Stimulated activated naive CD8-positive, alpha-beta T cell treated with anti-CD3 and anti-CD28 coated beads, Interleukin-15, amount 100 ng/mL, for 72 hours (primary cell): ENCODE measurements at regions not wholly inside any gene's neighbourhood (a gene's known extent, or its start where the extent isn't known, plus 50 kb on each side); places are given as distances from the start of the nearest gene placed in this dataset.

Experiments used
- ATAC-seq: fragments of 150-1000 bp; cut with Tn5 transposase; 2 replicates; pipeline ENCODE4 v1.10.0; 2021; ENCODE audit warnings: mild to moderate bottlenecking, moderate library complexity
- DNase-seq, 2 donors: peaks; one replicate each; pipeline ENCODE4 v3.0.0; 2021 to 2022
- H3K27ac Mint-ChIP-seq, 2 donors: one replicate each; pipeline ENCODE4 v1.8.0; 2022; ENCODE audit warnings: mild to moderate bottlenecking in 2 of 2, mixed read lengths in 2 of 2, moderate library complexity in 2 of 2
- H3K27me3 Mint-ChIP-seq: one replicate; pipeline ENCODE4 v1.8.0; 2022; ENCODE audit warnings: mixed read lengths
- H3K4me1 Mint-ChIP-seq: one replicate; pipeline ENCODE4 v1.8.0; 2022; ENCODE audit warnings: mild to moderate bottlenecking, mixed read lengths
- H3K4me3 Mint-ChIP-seq, 2 donors: one replicate each; pipeline ENCODE4 v1.8.0; 2022; ENCODE audit warnings: mild to moderate bottlenecking in 2 of 2, mixed read lengths in 2 of 2, moderate library complexity in 1 of 2
- H3K9me3 Mint-ChIP-seq, 2 donors: one replicate each; pipeline ENCODE4 v1.8.0; 2022; ENCODE audit warnings: mixed read lengths in 2 of 2

- Mint-ChIP-seq H3K27me3 (no peaks in the 10 kb centered on the region), H3K27ac (no peak overlapping the region), H3K4me1 (no peaks in the 10 kb centered on the region), H3K4me3 (no peak overlapping the region), H3K9me3 (no peaks in the 10 kb centered on the region)
- DNase-seq (no peak), ATAC-seq (no peak)
Measured at GRCh38 chr4:111788099-111788498, 357.2 kb upstream of the FAM241A start.

- no peak for DNase-seq
- Mint-ChIP-seq H3K4me1 (no peaks in the 10 kb centered on the region), H3K4me3 (no peak overlapping the region), H3K27me3 (no peaks in the 10 kb centered on the region), H3K27ac (no peak overlapping the region), H3K9me3 (no peaks in the 10 kb centered on the region)
- no peak for ATAC-seq
Measured at GRCh38 chr4:111789901-111790640, 355.2 kb upstream of the FAM241A start.

- H3K4me1 Mint-ChIP-seq = no peaks in the 10 kb centered on the region
Measured at GRCh38 chr4:111792632-111793031, 352.6 kb upstream of the FAM241A start.

DNA sequence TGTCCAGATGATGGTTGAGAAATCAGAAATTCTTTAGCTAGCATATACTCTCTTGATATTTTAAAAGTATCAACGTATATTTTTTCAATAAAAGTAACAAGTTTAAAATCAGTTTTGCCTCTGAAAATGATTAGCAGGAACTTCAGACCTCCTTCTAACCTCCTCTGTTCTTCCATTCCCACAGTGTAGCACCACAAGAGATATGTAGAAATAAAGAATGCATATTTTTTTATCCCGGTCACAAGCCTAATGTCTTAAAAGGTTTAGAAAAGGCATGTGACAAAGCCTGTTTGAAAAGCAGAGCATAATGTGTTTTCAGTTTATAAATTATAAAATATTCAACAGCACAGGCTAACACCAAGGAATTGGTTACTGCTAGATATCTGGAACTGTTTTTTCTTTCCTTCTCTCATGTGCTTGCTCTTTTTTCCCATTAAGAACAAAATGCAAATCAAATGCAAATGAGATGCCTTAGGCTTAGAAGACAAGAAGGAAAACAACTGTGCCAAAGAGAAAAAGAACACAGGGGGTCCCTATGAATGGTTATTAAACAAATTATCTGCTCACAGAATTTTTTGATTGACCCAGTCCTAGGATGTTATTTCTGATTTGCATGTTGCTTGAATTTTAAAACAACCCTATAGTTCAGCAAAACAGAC is 351.7 kb upstream of the FAM241A start:
- H3K27ac Mint-ChIP-seq = no peak overlapping the region
- no peak for DNase-seq
- no peaks in the 10 kb centered on the region for H3K9me3 Mint-ChIP-seq
- ATAC-seq = no peak
- H3K27me3 Mint-ChIP-seq = no peaks in the 10 kb centered on the region
- no peaks in the 10 kb centered on the region for H3K4me1 Mint-ChIP-seq
- H3K4me3 Mint-ChIP-seq = no peak overlapping the region

More at GRCh38 chr4:111792632-111793031, 352.6 kb upstream of the FAM241A start:
- Mint-ChIP-seq H3K27me3 (no peaks in the 10 kb centered on the region), H3K27ac (no peak overlapping the region), H3K4me3 (no peak overlapping the region), H3K9me3 (no peaks in the 10 kb centered on the region)
- DNase-seq (no peak), ATAC-seq (no peak)

GRCh38 chr4:111797455-111798163 is 347.6 kb upstream of the FAM241A start:
- no peak for DNase-seq
- no peak for ATAC-seq
- H3K9me3 Mint-ChIP-seq = no peaks in the 10 kb centered on the region
- H3K4me3 Mint-ChIP-seq = no peak overlapping the region
- no peaks in the 10 kb centered on the region for H3K4me1 Mint-ChIP-seq
- H3K27ac Mint-ChIP-seq = no peak overlapping the region
- H3K27me3 Mint-ChIP-seq = no peaks in the 10 kb centered on the region

- no peaks in the 10 kb centered on the region for H3K4me1 Mint-ChIP-seq
- DNase-seq (no peak), ATAC-seq (no peak)
- no peaks in the 10 kb centered on the region for H3K9me3 Mint-ChIP-seq
- H3K27ac Mint-ChIP-seq = no peak overlapping the region
- H3K27me3 Mint-ChIP-seq = no peaks in the 10 kb centered on the region
- H3K4me3 Mint-ChIP-seq = no peak overlapping the region
Measured at GRCh38 chr4:111798840-111799239, 346.4 kb upstream of the FAM241A start.

GRCh38 chr4:111800551-111800950 is 344.7 kb upstream of the FAM241A start:
- H3K9me3 Mint-ChIP-seq = no peaks in the 10 kb centered on the region
- no peak overlapping the region for H3K4me3 Mint-ChIP-seq
- no peak overlapping the region for H3K27ac Mint-ChIP-seq
- DNase-seq (no peak), ATAC-seq (no peak)
- no peaks in the 10 kb centered on the region for H3K27me3 Mint-ChIP-seq
- no peaks in the 10 kb centered on the region for H3K4me1 Mint-ChIP-seq

- DNase-seq (no peak), ATAC-seq (no peak)
- Mint-ChIP-seq H3K4me1 (no peaks in the 10 kb centered on the region), H3K27me3 (no peaks in the 10 kb centered on the region), H3K27ac (no peak overlapping the region), H3K4me3 (no peak overlapping the region), H3K9me3 (no peaks in the 10 kb centered on the region)
Measured at GRCh38 chr4:111802191-111802590, 343.1 kb upstream of the FAM241A start.

DNA sequence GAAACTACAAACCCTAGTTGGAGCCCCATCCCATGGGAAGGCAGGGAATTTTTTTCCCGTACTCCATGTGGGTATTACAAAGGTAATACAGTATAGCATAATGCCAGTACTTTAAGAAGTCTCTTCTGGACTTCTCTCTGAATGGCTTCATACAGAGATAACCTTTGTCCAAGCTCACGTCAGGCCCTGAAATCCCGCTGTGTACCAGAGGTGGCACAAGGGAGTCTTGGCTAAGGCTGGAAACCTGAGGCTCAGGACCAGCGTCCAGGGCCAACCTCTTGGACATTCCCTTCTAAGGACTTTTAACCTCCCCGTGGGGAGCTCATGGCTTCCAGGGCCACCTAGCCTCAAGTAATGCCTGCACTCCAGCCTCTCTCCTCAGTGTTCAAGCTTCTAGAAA is 338.9 kb upstream of the FAM241A start:
- no peak overlapping the region for H3K4me3 Mint-ChIP-seq
- H3K4me1 Mint-ChIP-seq = no peaks in the 10 kb centered on the region
- H3K9me3 Mint-ChIP-seq = peaks cover 4 to 8% of the 10 kb centered on the region in 2 donors
- ATAC-seq = no peak
- no peak overlapping the region for H3K27ac Mint-ChIP-seq
- H3K27me3 Mint-ChIP-seq = no peaks in the 10 kb centered on the region
- no peak for DNase-seq

DNA sequence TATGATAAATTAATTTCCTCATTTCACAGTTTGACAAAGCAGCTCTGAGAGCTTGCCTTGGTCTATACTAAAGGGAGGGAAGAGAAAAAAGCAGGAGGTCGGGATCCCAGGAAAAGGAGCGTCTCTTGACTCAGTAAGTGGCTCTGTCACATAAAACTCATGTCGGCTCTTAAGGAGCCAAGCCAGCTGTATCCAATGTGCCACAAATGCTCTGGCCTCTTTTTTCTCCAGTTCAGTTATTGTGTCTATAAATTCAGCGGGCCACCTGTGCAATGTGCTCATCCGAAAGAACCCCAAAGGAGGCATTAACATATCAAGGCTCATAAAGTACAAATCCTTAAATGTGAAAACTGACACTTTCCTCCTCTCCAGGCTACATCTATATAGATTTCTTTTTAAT is 337.7 kb upstream of the FAM241A start:
- DNase-seq = no peak
- H3K4me1 Mint-ChIP-seq = no peaks in the 10 kb centered on the region

DNA sequence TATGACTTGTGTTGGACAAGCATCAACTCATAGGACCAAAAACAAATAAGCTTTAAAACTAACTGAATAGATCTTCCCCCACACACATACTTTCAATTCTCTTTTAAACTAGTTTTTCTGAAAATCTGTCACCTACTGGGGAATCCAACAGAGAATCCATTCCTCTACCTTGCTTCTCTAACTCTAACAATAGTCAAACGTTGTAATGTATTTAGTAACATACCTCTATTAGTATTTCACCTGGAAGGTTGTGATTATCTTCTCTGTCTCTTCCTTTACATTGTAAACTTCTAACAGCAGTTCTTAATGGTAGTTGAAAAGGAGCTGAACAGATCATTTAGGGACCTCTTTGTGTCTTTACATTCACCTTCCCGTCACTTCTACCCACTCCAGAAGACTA is 337.1 kb upstream of the FAM241A start:
- Mint-ChIP-seq H3K4me1 (no peaks in the 10 kb centered on the region), H3K27me3 (no peaks in the 10 kb centered on the region), H3K27ac (no peak overlapping the region), H3K4me3 (no peak overlapping the region), H3K9me3 (peaks cover 4 to 8% of the 10 kb centered on the region in 2 donors)
- ATAC-seq (no peak), DNase-seq (no peak)

More for the DNA sequence above, 337.7 kb upstream of the FAM241A start:
- H3K27ac Mint-ChIP-seq = no peak overlapping the region
- no peak for ATAC-seq
- H3K9me3 Mint-ChIP-seq = peaks cover 4 to 8% of the 10 kb centered on the region in 2 donors
- H3K4me3 Mint-ChIP-seq = no peak overlapping the region
- no peaks in the 10 kb centered on the region for H3K27me3 Mint-ChIP-seq

DNA sequence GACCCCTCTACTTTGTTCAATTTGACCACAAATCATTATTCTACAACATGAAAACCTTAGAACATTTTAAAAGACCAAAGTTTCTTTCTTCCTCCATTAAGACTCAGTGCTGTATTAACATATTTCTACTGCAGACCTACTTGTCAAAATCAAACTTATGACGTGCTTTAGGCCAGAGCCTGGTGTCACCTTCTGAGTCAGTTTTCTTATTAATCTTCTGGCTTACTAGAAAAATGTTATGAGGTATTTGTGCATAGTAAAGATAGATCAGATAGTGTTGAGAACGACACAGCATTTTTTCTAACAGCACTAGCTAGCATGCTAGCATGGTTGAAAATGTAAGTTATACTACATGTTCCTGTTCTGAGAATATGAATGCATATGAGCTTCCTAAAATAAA is 333.6 kb upstream of the FAM241A start:
- no peak overlapping the region for H3K4me3 Mint-ChIP-seq
- H3K9me3 Mint-ChIP-seq = peaks cover 6 to 12% of the 10 kb centered on the region in 2 donors
- no peaks in the 10 kb centered on the region for H3K27me3 Mint-ChIP-seq
- no peaks in the 10 kb centered on the region for H3K4me1 Mint-ChIP-seq
- DNase-seq = no peak
- H3K27ac Mint-ChIP-seq = no peak overlapping the region
- no peak for ATAC-seq

DNA sequence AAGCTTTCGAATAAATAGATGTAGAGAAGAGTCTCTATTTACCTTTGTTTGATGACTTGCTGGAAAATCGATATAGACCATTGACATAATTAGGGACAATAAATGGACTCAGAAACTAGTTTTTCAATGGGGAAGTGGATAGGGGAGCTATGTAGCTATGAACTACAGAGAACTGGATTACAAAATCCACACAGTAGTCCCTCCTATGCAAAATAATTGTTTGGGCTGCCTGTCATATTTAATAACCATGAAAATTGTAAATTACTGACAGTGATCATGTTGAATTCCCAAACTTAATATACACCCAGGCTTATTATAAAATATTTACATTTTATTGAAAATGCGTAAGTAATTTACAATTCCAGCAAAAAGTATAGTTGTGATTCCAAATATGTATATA is 333.1 kb upstream of the FAM241A start:
- Mint-ChIP-seq H3K9me3 (peaks cover 8 to 16% of the 10 kb centered on the region in 2 donors), H3K4me3 (no peak overlapping the region), H3K27me3 (no peaks in the 10 kb centered on the region), H3K27ac (no peak overlapping the region), H3K4me1 (no peaks in the 10 kb centered on the region)
- ATAC-seq (no peak), DNase-seq (no peak)

GRCh38 chr4:111812760-111813159 is 332.5 kb upstream of the FAM241A start:
- ATAC-seq = no peak
- H3K27me3 Mint-ChIP-seq = no peaks in the 10 kb centered on the region
- no peak for DNase-seq
- peaks cover 8 to 16% of the 10 kb centered on the region in 2 donors for H3K9me3 Mint-ChIP-seq
- no peak overlapping the region for H3K4me3 Mint-ChIP-seq
- no peak overlapping the region for H3K27ac Mint-ChIP-seq
- no peaks in the 10 kb centered on the region for H3K4me1 Mint-ChIP-seq

DNA sequence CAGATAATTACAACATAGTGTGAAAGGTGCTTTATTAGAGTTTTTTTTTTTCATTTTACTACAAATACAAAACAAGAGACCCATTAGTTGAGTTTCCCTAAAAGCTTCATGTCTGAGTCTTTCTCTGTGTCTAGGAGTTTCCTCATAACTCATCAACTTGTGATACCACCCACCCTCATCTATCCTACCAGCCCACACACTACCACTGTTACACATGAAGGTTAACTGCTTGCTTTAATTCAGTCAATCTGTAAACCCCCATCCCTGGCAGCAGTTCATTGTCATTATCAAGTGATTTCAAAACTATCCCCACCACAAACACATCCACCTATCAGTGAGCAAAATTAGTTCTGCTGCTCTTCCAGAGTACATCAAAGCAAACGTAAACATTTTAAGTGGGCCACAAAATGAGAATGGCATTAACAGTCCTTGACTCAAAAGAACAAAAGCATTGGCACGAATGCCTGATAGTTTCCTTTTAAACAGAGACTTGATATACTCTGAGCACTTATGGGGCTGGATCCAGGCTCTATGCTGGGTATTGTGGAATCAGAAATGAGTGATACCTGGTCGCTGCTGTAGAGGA is 331.6 kb upstream of the FAM241A start:
- ATAC-seq (no peak), DNase-seq (no peak)
- Mint-ChIP-seq H3K27me3 (no peaks in the 10 kb centered on the region), H3K9me3 (peaks cover 8 to 12% of the 10 kb centered on the region in 2 donors), H3K4me1 (no peaks in the 10 kb centered on the region), H3K4me3 (no peak overlapping the region), H3K27ac (no peak overlapping the region)

- ATAC-seq (no peak), DNase-seq (no peak)
- Mint-ChIP-seq H3K4me3 (no peak overlapping the region), H3K27ac (no peak overlapping the region), H3K27me3 (no peaks in the 10 kb centered on the region), H3K9me3 (peaks cover 4 to 8% of the 10 kb centered on the region in 2 donors), H3K4me1 (no peaks in the 10 kb centered on the region)
Measured at GRCh38 chr4:111814961-111815360, 330.3 kb upstream of the FAM241A start.
